Lower leg skin (tissue), 4 donors: ENCODE measurements at regions not wholly inside any gene's neighbourhood (a gene's known extent, or its start where the extent isn't known, plus 50 kb on each side); places are given as distances from the start of the nearest gene placed in this dataset.
"Not testable (repeated sequence)": the region's sequence is repeated elsewhere in the genome, so short reads cannot be mapped to it uniquely, and the experiment has no call there.

Experiments used
- DNase-seq, 2 donors: peaks; one replicate each; pipeline ENCODE4 v3.0.0-alpha.2; 2019; ENCODE audit warnings: low spot score in 2 of 2
- H3K4me3 ChIP-seq: fragments of 200-600 bp; sonication (generic); 2 replicates; pipeline ENCODE4 v1.5.1; 2017; ENCODE audit warnings: mild to moderate bottlenecking, low read depth; ENCODE audit not compliant: poor library complexity, severe bottlenecking
- POLR2A ChIP-seq, 2 donors: fragments of 450-650 bp; IDR thresholded peaks; one replicate each; pipeline ENCODE4 v1.6.1; 2016 to 2017; ENCODE audit warnings: antibody characterized with exemption in 2 of 2, mild to moderate bottlenecking in 1 of 2, moderate library complexity in 1 of 2
- WGBS, 2 donors: methylation state at CpG; one replicate each; pipeline ENCODE4 v1.1.5; 2018; 5-methylcytosine and 5-hydroxymethylcytosine counted together
- intact Hi-C: fragments of 100-400 bp; cut with DNase I; formaldehyde crosslinking; loops from one replicate; pipeline ENCODE4 v1.15.0; 2023; ENCODE audit warnings: low total_unique reads
- TF ChIP-seq, protein P1 (sequence below), 3 donors: fragments of 450-650 bp; IDR thresholded peaks; one replicate each; pipeline ENCODE4 v1.5.1; 2016; ENCODE audit warnings: antibody characterized with exemption in 3 of 3, mild to moderate bottlenecking in 3 of 3, moderate library complexity in 2 of 3

DNA sequence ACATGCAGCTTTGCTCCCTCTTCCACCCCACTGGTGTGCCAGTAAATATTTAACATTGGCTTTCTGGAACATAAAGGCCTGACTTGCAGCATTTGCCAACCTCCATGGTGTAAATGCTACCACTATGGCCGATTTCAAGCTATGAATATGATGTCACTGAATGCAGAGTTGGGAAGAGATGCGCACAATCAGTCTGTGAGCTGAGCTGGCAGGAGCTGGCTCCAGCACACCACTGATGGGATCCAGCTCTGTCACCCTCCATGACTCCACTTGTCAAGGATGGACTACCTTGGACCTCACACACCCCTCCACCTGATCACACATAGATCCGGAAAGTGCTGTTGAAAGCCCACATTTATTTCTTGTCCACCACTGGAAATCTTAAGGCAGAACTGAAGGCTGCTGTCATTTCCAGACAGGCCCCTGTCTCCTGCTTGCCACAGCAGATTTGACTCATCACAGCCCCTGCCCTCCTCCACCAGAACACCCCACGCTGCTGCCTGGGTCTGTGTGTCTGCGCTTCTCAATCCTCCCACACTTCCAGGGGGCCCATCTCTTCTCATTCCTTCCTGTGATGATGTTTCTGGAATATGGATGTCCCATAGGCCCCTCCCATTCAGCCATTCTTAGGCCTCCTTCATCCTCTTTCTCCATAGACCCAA lies 82.2 kb upstream of the BCAR3 start:
- WGBS, 2 donors: 97 to 98% methylated on average over 5 of the region's 5 CpGs
- intact Hi-C loops: no loop called here
- no peak for DNase-seq
- no peak overlapping the region for H3K4me3 ChIP-seq
- TF ChIP-seq POLR2A (IDR thresholded peaks at IDR 0.05): no peak
- TF ChIP-seq, protein P1, sequence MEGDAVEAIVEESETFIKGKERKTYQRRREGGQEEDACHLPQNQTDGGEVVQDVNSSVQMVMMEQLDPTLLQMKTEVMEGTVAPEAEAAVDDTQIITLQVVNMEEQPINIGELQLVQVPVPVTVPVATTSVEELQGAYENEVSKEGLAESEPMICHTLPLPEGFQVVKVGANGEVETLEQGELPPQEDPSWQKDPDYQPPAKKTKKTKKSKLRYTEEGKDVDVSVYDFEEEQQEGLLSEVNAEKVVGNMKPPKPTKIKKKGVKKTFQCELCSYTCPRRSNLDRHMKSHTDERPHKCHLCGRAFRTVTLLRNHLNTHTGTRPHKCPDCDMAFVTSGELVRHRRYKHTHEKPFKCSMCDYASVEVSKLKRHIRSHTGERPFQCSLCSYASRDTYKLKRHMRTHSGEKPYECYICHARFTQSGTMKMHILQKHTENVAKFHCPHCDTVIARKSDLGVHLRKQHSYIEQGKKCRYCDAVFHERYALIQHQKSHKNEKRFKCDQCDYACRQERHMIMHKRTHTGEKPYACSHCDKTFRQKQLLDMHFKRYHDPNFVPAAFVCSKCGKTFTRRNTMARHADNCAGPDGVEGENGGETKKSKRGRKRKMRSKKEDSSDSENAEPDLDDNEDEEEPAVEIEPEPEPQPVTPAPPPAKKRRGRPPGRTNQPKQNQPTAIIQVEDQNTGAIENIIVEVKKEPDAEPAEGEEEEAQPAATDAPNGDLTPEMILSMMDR (IDR thresholded peaks at IDR 0.05): no peak

DNA sequence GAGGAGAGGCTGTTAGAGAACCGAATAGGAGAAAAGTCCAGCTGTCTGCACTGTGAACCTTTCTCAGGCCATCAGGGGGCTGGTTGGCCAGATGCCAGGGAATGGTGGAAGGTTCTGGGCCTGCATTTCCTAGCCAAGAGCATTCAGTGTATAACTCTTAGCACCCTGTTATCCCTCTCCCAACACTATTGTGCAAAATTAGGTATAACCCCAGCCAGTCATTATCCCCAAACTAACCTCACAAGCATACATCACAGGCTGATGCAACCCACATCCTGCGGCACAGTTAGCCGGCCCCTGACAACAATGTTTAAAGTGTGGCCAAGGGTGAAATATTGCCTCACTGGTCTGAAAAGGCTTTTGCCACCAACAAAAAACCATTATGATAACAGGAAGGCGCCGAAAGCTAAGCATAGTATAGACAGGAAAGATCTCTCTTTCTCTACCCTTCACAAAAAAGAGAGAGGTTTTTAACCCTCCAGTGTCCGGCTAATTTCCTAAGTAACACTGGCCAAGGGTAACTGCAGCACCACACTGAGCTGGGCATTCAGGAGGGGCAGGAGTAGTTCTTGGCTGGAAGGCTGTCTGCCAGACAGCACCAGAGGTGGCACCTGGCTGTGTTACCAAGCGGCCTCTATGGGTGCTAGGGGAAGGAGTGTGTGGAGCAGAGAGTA lies 77.3 kb upstream of the BCAR3 start:
- 73 to 77% methylated on average over 7 of the region's 7 CpGs for WGBS, 2 donors
- TF ChIP-seq, protein P1 (IDR thresholded peaks at IDR 0.05): no peak
- no peak for TF ChIP-seq POLR2A (IDR thresholded peaks at IDR 0.05)
- no peak for DNase-seq

DNA sequence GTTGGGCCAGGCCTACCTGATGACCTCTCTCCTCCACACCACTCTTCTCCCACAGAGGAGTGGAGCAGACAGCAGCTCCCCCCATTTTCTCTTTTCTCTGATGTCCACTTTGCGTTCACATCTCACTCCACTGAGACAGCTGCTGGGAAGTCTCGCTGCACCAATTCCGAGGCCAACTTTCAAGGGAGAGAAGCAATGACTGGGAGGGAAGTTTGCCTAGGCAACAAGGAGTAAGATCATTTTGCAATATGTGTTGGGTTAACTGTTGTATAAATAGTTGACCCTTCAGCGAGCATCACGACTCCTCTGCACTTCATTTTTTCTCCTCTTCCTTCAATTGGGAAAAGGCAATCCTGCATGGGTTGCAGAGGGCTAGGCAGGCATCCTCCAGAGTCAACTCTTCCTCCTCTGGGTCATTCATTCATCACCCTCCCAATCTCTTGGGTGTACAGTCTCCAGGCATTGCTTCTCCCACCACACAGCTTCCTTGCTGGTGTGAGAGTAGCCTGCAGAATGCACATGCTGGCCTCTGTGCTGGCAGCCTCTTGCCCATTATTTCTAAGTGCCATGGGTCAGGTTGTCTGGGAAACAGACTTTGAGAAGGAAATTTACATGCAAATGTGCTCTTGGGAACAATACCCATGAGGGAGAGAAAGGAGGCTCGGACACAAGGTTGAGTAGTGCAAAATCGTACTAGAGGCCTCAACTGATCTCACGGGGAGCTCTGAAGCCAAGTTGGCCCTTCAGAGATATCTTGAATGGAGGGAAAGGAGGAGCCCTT lies 75.8 kb upstream of the BCAR3 start:
- intact Hi-C loops: no loop called here
- H3K4me3 ChIP-seq: no peak overlapping the region
- no peak for DNase-seq
- WGBS, 2 donors: 95 to 97% methylated on average over 8 of the region's 8 CpGs
- no peak for TF ChIP-seq POLR2A (IDR thresholded peaks at IDR 0.05)
- TF ChIP-seq, protein P1 (IDR thresholded peaks at IDR 0.05): no peak

More for the DNA sequence above, 77.3 kb upstream of the BCAR3 start:
- no peak overlapping the region for H3K4me3 ChIP-seq
- intact Hi-C loops: no loop called here

DNA sequence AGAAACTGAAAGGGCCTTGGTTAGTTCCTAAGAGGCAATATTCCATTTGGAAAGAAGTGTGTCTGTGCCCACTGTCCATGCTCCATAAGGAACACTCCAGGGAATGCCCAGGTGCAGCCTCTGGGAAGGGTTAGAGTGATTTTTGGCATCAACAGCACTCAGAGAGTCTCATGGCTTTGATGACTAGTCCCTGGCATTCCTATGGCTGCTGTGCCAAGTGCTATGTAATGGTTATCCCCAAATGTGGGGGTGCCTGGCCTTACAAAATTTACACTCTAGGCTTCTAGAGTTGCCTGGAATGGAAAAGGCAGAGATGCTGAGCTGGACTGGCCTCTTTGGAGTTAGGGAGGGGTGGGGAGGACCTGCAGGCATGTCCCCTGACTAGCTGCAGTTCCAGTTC lies 75.0 kb upstream of the BCAR3 start:
- DNase-seq: no peak
- intact Hi-C loops: no loop called here
- no peak overlapping the region for H3K4me3 ChIP-seq

DNA sequence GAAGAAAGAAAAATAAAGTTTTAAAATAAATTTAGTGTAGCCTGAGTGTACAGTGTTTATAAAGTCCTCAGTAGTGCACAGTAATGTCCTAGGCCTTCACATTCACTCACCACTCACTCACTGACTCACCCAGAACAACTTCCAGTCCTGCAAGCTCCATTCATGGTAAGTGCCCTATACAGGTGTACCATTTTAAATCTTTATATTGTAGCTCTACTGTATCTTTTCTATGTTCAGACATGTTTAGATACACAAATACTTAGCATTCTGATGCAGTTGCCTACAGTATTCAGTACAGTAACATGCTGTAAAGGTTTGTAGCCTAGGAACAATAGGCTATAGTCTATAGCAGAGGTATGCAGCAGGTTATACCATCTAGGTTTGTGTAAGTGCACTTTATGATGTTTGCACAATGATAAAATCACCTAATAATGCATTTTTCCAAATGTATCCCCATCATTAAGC lies 73.6 kb upstream of the BCAR3 start:
- DNase-seq, intact Hi-C loops, H3K4me3 ChIP-seq: not testable (repeated sequence)

More for the DNA sequence above, 75.0 kb upstream of the BCAR3 start:
- TF ChIP-seq, protein P1 (IDR thresholded peaks at IDR 0.05): no peak
- TF ChIP-seq POLR2A (IDR thresholded peaks at IDR 0.05): no peak
